Cardiac muscle cell (in vitro differentiated cells and primary cell): ENCODE measurements at regions not wholly inside any gene's neighbourhood (a gene's known extent, or its start where the extent isn't known, plus 50 kb on each side); places are given as distances from the start of the nearest gene placed in this dataset.

ENCODE experiments used
- DNase-seq, 2 donors: peaks; one replicate each; pipeline versions ENCODE4 v3.0.0 to v3.0.0-alpha.2; 2010 to 2017; ENCODE audit warnings: low read depth in 1 of 2, low spot score in 1 of 2
- H3K27ac ChIP-seq: fragments of 200-600 bp; sonication (generic); 2 replicates; pipeline ENCODE4 v1.5.1; 2016
- H3K27me3 ChIP-seq: fragments of 200-600 bp; sonication (generic); 2 replicates; pipeline ENCODE4 v1.6.0; 2016; ENCODE audit warnings: control low read depth
- H3K36me3 ChIP-seq: fragments of 200-600 bp; sonication (generic); 2 replicates; pipeline ENCODE4 v1.5.1; 2016; ENCODE audit warnings: control low read depth
- H3K4me1 ChIP-seq: fragments of 200-600 bp; sonication (generic); 2 replicates; pipeline ENCODE4 v1.8.1; 2017; ENCODE audit warnings: low read depth, mild to moderate bottlenecking, mixed run types
- H3K4me3 ChIP-seq: fragments of 200-600 bp; sonication (generic); 2 replicates; pipeline ENCODE4 v1.5.1; 2016; ENCODE audit warnings: mild to moderate bottlenecking
- H3K9me3 ChIP-seq: fragments of 200-600 bp; sonication (generic); 2 replicates; pipeline ENCODE4 v1.5.1; 2017; ENCODE audit warnings: low read depth, mild to moderate bottlenecking, control low read depth
- TF ChIP-seq, protein P1 (sequence below): IDR thresholded peaks from 2 replicates; pipeline ENCODE4 v1.5.1; 2012; ENCODE audit warnings: low read depth, mild to moderate bottlenecking, low read length

DNA sequence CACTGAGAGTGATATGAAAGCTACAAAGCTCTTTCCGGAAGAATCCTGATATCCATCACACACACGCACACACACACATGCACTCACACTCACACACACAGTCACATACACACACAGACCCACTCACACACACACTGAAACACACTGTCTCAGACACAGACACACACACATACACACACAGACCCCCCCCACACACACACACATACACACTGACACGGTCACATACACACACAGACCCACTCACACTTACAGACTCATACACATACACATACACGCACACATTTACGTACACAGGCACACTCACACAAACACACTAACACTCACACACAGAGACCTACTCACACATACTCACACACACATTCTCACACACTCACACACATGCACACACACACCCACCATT, 58.6 kb downstream of the LIG4 start:
- H3K4me3 ChIP-seq: no peak overlapping the region
- H3K9me3 ChIP-seq: no peaks in the 10 kb centered on the region
- no peak for DNase-seq
- no peaks in the 10 kb centered on the region for H3K36me3 ChIP-seq
- H3K27me3 ChIP-seq: no peaks in the 10 kb centered on the region
- peaks cover 12% of the 10 kb centered on the region for H3K4me1 ChIP-seq
- H3K27ac ChIP-seq: no peak overlapping the region
- TF ChIP-seq, protein P1, sequence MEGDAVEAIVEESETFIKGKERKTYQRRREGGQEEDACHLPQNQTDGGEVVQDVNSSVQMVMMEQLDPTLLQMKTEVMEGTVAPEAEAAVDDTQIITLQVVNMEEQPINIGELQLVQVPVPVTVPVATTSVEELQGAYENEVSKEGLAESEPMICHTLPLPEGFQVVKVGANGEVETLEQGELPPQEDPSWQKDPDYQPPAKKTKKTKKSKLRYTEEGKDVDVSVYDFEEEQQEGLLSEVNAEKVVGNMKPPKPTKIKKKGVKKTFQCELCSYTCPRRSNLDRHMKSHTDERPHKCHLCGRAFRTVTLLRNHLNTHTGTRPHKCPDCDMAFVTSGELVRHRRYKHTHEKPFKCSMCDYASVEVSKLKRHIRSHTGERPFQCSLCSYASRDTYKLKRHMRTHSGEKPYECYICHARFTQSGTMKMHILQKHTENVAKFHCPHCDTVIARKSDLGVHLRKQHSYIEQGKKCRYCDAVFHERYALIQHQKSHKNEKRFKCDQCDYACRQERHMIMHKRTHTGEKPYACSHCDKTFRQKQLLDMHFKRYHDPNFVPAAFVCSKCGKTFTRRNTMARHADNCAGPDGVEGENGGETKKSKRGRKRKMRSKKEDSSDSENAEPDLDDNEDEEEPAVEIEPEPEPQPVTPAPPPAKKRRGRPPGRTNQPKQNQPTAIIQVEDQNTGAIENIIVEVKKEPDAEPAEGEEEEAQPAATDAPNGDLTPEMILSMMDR: no peak

DNA sequence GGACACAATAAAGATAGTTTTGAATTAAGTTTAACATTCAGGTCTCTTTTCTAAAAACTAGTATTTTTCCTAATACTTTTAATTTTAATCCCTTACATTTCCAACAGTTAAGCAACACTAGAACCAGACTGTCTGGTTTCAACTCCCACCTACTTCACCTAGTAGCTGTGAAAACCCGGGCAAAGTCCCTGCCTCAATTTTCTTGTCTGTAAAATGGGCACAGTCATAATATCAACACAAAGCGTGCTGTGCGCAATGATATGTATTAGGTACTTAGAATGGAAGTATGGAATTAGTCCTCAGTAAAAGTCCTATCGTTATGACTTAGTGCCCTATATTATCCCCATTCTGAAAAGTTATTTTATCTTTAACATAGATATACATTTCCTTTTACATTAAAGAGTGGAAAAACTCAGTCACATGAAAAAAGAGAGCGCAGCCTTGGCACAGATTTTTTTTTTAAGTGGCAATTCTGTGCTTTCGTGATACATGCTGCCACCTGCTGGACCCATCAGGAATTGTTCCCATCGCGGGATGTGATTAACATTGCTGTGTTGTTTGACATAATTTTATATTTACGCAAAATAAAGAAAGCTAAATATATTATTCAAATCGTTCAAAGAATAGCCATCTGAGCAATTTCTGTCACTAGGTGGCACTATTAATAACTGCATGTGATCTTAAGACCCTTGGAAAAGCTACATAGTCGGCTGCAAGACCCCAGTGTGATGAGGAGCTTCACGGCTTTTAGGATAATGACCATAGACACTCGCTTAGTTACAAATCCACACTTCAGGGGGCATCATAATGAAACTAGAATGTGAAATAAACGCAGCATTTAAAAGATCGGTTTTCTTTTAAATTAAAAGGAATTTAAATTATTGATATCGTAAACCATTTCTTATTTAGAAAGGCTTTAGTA, 59.9 kb downstream of the LIG4 start:
- Histone ChIP-seq H3K4me3 (no peak overlapping the region), H3K4me1 (peaks cover 12% of the 10 kb centered on the region), H3K36me3 (no peaks in the 10 kb centered on the region), H3K27ac (no peak overlapping the region), H3K27me3 (no peaks in the 10 kb centered on the region), H3K9me3 (no peaks in the 10 kb centered on the region)
- peak; percentile 64 to 65 for DNase-seq
- TF ChIP-seq, protein P1: peak; percentile 87

DNA sequence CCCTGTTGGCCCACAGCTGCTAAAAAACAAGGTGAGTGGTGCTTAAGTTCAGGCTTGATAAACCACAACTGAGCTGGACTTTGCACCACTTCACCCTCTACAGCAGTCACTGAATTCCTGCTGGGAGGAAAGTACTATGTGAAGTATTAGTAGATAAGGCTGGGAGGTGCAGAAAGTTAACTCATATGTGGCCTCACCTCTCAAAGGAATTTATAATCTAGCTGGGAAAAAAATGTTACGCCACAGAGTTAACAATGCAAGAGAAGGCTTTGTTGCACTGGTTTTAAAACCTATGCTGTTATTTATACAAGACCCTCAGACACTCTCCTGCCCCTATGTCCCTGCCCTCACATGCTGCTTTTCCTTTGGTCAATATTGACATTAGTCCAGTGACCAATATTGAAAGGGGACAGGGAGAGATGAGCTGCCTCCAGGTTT, 60.9 kb downstream of the LIG4 start:
- TF ChIP-seq, protein P1: no peak
- no peaks in the 10 kb centered on the region for H3K36me3 ChIP-seq
- H3K27ac ChIP-seq: peak overlapping the region; percentile 67
- H3K9me3 ChIP-seq: no peaks in the 10 kb centered on the region
- H3K4me3 ChIP-seq: no peak overlapping the region
- H3K4me1 ChIP-seq: peaks cover 12% of the 10 kb centered on the region
- DNase-seq: peak; percentile 1 to 86
- H3K27me3 ChIP-seq: no peaks in the 10 kb centered on the region

DNA sequence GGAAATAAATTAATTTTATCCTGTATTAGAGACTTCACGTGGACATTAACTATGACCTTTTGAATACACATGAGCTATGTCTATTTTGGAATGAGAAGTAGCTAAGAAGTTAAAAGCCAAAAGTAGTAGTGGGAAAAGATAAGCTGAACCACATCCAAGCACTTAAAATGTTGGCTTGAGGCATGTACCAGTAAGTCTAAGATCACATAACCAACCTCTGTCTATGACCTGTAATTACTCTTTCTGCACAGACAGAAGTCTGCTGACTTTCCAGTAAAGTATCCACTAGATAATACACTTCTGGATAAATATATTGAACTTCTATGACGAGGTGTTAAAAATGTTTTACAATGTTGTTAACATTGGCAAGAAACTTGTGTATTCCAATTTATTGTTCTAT, 68.7 kb downstream of the LIG4 start:
- H3K27me3 ChIP-seq: no peaks in the 10 kb centered on the region
- no peak overlapping the region for H3K27ac ChIP-seq
- H3K9me3 ChIP-seq: no peaks in the 10 kb centered on the region
- peaks cover 8% of the 10 kb centered on the region for H3K4me1 ChIP-seq
- H3K4me3 ChIP-seq: no peak overlapping the region
- TF ChIP-seq, protein P1: no peak
- H3K36me3 ChIP-seq: no peaks in the 10 kb centered on the region
- peak in 1 of 2 donors; percentile 24 for DNase-seq

DNA sequence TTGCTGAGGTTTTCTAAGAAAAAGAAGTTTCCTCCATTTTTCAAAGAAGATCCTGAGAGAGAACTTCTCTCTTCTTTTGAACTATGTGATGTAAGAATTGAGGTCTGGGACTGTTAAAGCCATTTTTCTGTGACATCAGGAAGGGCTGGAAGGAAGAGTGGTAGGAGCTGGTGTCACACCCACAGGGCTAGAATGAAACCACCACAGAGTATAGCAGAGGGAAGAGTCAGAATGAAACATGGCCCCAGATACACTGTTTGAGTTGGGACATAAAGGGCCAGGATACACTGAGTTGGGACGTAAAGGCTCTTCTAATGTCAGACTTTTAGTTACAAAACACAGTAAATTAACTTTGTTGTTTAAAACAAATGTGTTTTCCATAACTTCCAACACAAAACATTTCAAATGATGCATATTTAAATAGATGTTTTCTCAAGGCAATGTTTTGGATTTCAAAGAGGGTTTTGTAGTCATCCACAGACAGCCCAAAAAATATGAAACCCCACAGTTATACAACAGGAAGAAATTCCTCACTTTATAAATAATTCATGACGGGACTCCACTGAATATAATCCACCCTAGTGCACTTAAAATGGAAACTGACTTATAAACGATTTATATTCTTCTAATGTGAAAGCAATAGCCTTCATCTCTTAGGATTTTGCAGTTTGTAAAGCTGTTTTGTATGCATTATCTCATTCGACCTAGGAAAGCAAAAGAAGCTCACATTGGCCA, 72.5 kb downstream of the LIG4 start:
- H3K27ac ChIP-seq: no peak overlapping the region
- H3K36me3 ChIP-seq: no peaks in the 10 kb centered on the region
- DNase-seq: no peak
- TF ChIP-seq, protein P1: no peak
- no peaks in the 10 kb centered on the region for H3K27me3 ChIP-seq
- H3K4me1 ChIP-seq: peaks cover 8% of the 10 kb centered on the region
- H3K9me3 ChIP-seq: no peaks in the 10 kb centered on the region
- no peak overlapping the region for H3K4me3 ChIP-seq
